Stomach (tissue), 8 donors: ENCODE measurements at regions not wholly inside any gene's neighbourhood (a gene's known extent, or its start where the extent isn't known, plus 50 kb on each side); places are given as distances from the start of the nearest gene placed in this dataset.

ENCODE experiments used
- DNase-seq, 2 donors: peaks; one replicate each; pipeline versions ENCODE4 v3.0.0 to v3.0.0-alpha.2; 2013 to 2019
- H3K27ac ChIP-seq, 5 donors: fragments of 200-600 bp in 4 of 5; sonication (generic) in 4 of 5; one replicate each; pipeline ENCODE4 v1.5.1; 2013 to 2019; ENCODE audit warnings: mild to moderate bottlenecking in 1 of 5, moderate library complexity in 1 of 5
- H3K27me3 ChIP-seq, 3 donors: fragments of 200-600 bp; sonication (generic); one replicate each; pipeline ENCODE4 v1.5.1; 2017 to 2019; ENCODE audit warnings: mixed run types in 1 of 3
- H3K36me3 ChIP-seq, 4 donors: fragments of 200-600 bp; sonication (generic); 1 replicate in 3 of 4; 2 replicates in 1 of 4; pipeline ENCODE4 v1.5.1; 2016 to 2019
- H3K4me1 ChIP-seq, 4 donors: fragments of 200-600 bp; sonication (generic); one replicate each; pipeline ENCODE4 v1.5.1; 2016 to 2019
- H3K4me3 ChIP-seq, 4 donors: fragments of 200-600 bp; sonication (generic) in 3 of 4; one replicate each; pipeline ENCODE4 v1.5.1; 2016 to 2019; ENCODE audit warnings: mild to moderate bottlenecking in 1 of 4
- H3K9me3 ChIP-seq, 4 donors: fragments of 200-600 bp; sonication (generic); one replicate each; pipeline ENCODE4 v1.5.1; 2016 to 2019
- CTCF ChIP-seq, 7 experiments: fragments of 450-650 bp in 4 of 7; fragments of 200-600 bp in 3 of 7; sonication (generic) in 3 of 7; IDR thresholded peaks; one replicate each; pipeline ENCODE4 v1.5.1; 2016 to 2019; ENCODE audit warnings: antibody characterized with exemption in 7 of 7, control low read depth in 2 of 7, mild to moderate bottlenecking in 1 of 7
- EP300 ChIP-seq: sonication (generic); formaldehyde crosslinking; IDR thresholded peaks from one replicate; pipeline ENCODE4 v1.6.1; 2017; ENCODE audit warnings: antibody characterized with exemption
- POLR2A ChIP-seq, 4 donors: fragments of 450-650 bp; IDR thresholded peaks; one replicate each; pipeline ENCODE4 v1.6.1; 2016; ENCODE audit warnings: antibody characterized with exemption in 4 of 4, control low read depth in 2 of 4, mild to moderate bottlenecking in 1 of 4, moderate library complexity in 1 of 4
- POLR2AphosphoS5 ChIP-seq, 3 donors: sonication (generic); formaldehyde crosslinking; IDR thresholded peaks; one replicate each; pipeline ENCODE4 v1.6.1; 2016; ENCODE audit warnings: antibody characterized with exemption in 3 of 3
- WGBS, 5 donors: extraction: QIAGEN DNeasy Blood & Tissue Kit in 3 of 5; methylation state at CpG; one replicate each; pipeline versions ENCODE4 v1.1.5 to v1.1.7; 2013 to 2018; 5-methylcytosine and 5-hydroxymethylcytosine counted together
- intact Hi-C: fragments of 100-400 bp; cut with DNase I; formaldehyde crosslinking; loops from one replicate; pipeline ENCODE4 v1.15.1; 2023; ENCODE audit warnings: low total_unique reads
- donor health status: healthy with polysubstance abuse.
- donor health status: Bipolar disorder and iron deficiency.
- donor health status: healthy.

GRCh38 chr7:42831718-42832522 lies 80.0 kb downstream of the C7orf25 start:
- Histone ChIP-seq H3K36me3 (no peaks in the 10 kb centered on the region), H3K27ac (peak overlapping the region in 1 of 5 donors; percentile 47), H3K4me3 (no peak overlapping the region), H3K9me3 (no peaks in the 10 kb centered on the region), H3K4me1 (peaks cover 0 to 28% (median 13%) of the 10 kb centered on the region in 4 donors), H3K27me3 (no peaks in the 10 kb centered on the region)
- WGBS, 5 donors, result 14 to 36% (median 20%) methylated on average over 9 of the region's 9 CpGs
- peak; percentile 52 to 80 for DNase-seq
- intact Hi-C loops, result no loop called here
- TF ChIP-seq POLR2A (IDR thresholded peaks at IDR 0.05), result no peak
- no peak for TF ChIP-seq EP300
- peak in 5 of 7 experiments; percentile 32 to 63 (median 47) for TF ChIP-seq CTCF (IDR thresholded peaks at IDR 0.05)

- peak overlapping the region in 1 of 5 donors; percentile 47 for H3K27ac ChIP-seq
- 31 to 46% (median 37%) methylated on average over 6 of the region's 6 CpGs for WGBS, 5 donors
- intact Hi-C loops, result no loop called here
- H3K27me3 ChIP-seq, result no peaks in the 10 kb centered on the region
- peak in 1 of 2 donors; percentile 75 for DNase-seq
- H3K4me1 ChIP-seq, result peaks cover 0 to 28% (median 13%) of the 10 kb centered on the region in 4 donors
- no peak for TF ChIP-seq POLR2AphosphoS5 (IDR thresholded peaks at IDR 0.05)
- no peak for TF ChIP-seq EP300
- TF ChIP-seq POLR2A (IDR thresholded peaks at IDR 0.05), result no peak
- no peak for TF ChIP-seq CTCF (IDR thresholded peaks at IDR 0.05)
- H3K9me3 ChIP-seq, result no peaks in the 10 kb centered on the region
- H3K4me3 ChIP-seq, result no peak overlapping the region
- no peaks in the 10 kb centered on the region for H3K36me3 ChIP-seq
Measured at GRCh38 chr7:42831006-42831717, 80.7 kb downstream of the C7orf25 start.

DNA sequence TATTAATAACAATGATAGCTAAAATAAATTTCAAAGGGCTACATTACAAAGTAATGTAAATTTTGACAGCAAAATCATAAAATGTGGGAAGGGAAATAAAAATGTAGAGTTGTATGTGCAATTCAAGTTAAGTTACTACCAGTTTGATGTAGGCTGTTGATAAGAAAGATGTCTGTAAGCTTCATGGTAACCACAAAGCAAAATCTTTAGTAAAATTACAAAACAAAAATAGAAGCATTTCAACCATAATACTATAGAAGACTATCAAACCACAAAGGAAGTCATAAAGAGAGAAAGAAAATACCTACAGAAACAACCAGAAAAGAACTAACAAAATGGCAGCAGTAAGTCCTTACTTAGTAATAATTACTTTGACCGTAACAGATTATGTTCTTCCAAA lies 99.1 kb downstream of the C7orf25 start:
- no peak overlapping the region for H3K27ac ChIP-seq
- whole genome bisulfite sequencing, 5 donors, result 91 to 100% (median 94%) methylated on average over 1 of the region's 1 CpG
- no peaks in the 10 kb centered on the region for H3K4me1 ChIP-seq
- TF ChIP-seq EP300 (no peak), POLR2A (IDR thresholded peaks at IDR 0.05) (no peak), POLR2AphosphoS5 (IDR thresholded peaks at IDR 0.05) (no peak), CTCF (IDR thresholded peaks at IDR 0.05) (no peak)
- no peak for DNase-seq
- H3K36me3 ChIP-seq, result no peaks in the 10 kb centered on the region
- no peak overlapping the region for H3K4me3 ChIP-seq
- peaks cover 0 to 8% (median 0%) of the 10 kb centered on the region in 4 donors for H3K9me3 ChIP-seq
- intact Hi-C loops, result no loop called here
- H3K27me3 ChIP-seq, result no peaks in the 10 kb centered on the region

GRCh38 chr7:42805601-42806000 lies 106.3 kb downstream of the C7orf25 start:
- Histone ChIP-seq H3K9me3 (peaks cover 5 to 19% (median 12%) of the 10 kb centered on the region in 4 donors), H3K36me3 (no peaks in the 10 kb centered on the region), H3K4me3 (no peak overlapping the region), H3K27ac (no peak overlapping the region), H3K27me3 (no peaks in the 10 kb centered on the region), H3K4me1 (no peaks in the 10 kb centered on the region)
- WGBS, 5 donors, result 85 to 100% (median 96%) methylated on average over 2 of the region's 2 CpGs
- intact Hi-C loops, result no loop called here
- no peak for DNase-seq
- TF ChIP-seq POLR2AphosphoS5 (IDR thresholded peaks at IDR 0.05) (no peak), POLR2A (IDR thresholded peaks at IDR 0.05) (no peak), CTCF (IDR thresholded peaks at IDR 0.05) (no peak), EP300 (no peak)
